HG03521 (cell line): ENCODE measurements at regions not wholly inside any gene's neighbourhood (a gene's known extent, or its start where the extent isn't known, plus 50 kb on each side); places are given as distances from the start of the nearest gene placed in this dataset.
A peak's percentile ranks its signal among the peaks of the same experiment; 100 is the strongest.
"Not testable (repeated sequence)": the region's sequence is repeated elsewhere in the genome, so short reads cannot be mapped to it uniquely, and the experiment has no call there.

Experiments
- ATAC-seq: cut with Tn5 transposase; IDR thresholded peaks from one replicate; pipeline ENCODE4 v1.9.1; 2021; ENCODE audit warnings: mild to moderate bottlenecking, moderate library complexity; ENCODE audit not compliant: unreplicated experiment

GRCh38 chr1:222470252-222470805 is 77.6 kb downstream of the HHIPL2 start:
- not testable (repeated sequence) for ATAC-seq

- no peak for ATAC-seq
Measured at GRCh38 chr1:222466150-222466865, 81.6 kb downstream of the HHIPL2 start.

GRCh38 chr1:222465211-222466041 is 82.5 kb downstream of the HHIPL2 start:
- peak; percentile 90 for ATAC-seq

GRCh38 chr1:222464841-222465210 is 83.1 kb downstream of the HHIPL2 start:
- ATAC-seq: peak; percentile 12

GRCh38 chr1:222463059-222463730 is 84.7 kb downstream of the HHIPL2 start:
- ATAC-seq: no peak

GRCh38 chr1:222462601-222463000 is 85.3 kb downstream of the HHIPL2 start:
- no peak for ATAC-seq

GRCh38 chr1:222461941-222462340 is 86.0 kb downstream of the HHIPL2 start:
- no peak for ATAC-seq

GRCh38 chr1:222459652-222460051 is 88.3 kb downstream of the HHIPL2 start:
- ATAC-seq: no peak

- no peak for ATAC-seq
Measured at GRCh38 chr1:222457513-222457912, 90.4 kb downstream of the HHIPL2 start.

- no peak for ATAC-seq
Measured at GRCh38 chr1:222457084-222457483, 90.8 kb downstream of the HHIPL2 start.

GRCh38 chr1:222455188-222455879 is 92.6 kb downstream of the HHIPL2 start:
- ATAC-seq: peak; percentile 98

- no peak for ATAC-seq
Measured at GRCh38 chr1:222454782-222455181, 93.1 kb downstream of the HHIPL2 start.

GRCh38 chr1:222454186-222454585 is 93.7 kb downstream of the HHIPL2 start:
- no peak for ATAC-seq

GRCh38 chr1:222452031-222452430 is 95.9 kb downstream of the HHIPL2 start:
- no peak for ATAC-seq

- no peak for ATAC-seq
Measured at GRCh38 chr1:222443566-222443965, 104.3 kb downstream of the HHIPL2 start.

- ATAC-seq: no peak
Measured at GRCh38 chr1:222441066-222441465, 106.8 kb downstream of the HHIPL2 start.

- no peak for ATAC-seq
Measured at GRCh38 chr1:222424826-222425225, 123.1 kb downstream of the HHIPL2 start.

GRCh38 chr1:222421380-222421779 is 126.5 kb downstream of the HHIPL2 start:
- no peak for ATAC-seq

- no peak for ATAC-seq
Measured at GRCh38 chr1:222420633-222421032, 127.3 kb downstream of the HHIPL2 start.

- ATAC-seq: no peak
Measured at GRCh38 chr1:222418654-222419053, 129.2 kb downstream of the HHIPL2 start.

GRCh38 chr1:222417264-222417663 is 130.6 kb downstream of the HHIPL2 start:
- ATAC-seq: no peak
